IPS DF 6.9 (cell line): ENCODE measurements at regions not wholly inside any gene's neighbourhood (a gene's known extent, or its start where the extent isn't known, plus 50 kb on each side); places are given as distances from the start of the nearest gene placed in this dataset.

ENCODE experiments used
- DNase-seq: peaks from one replicate; pipeline ENCODE4 v3.0.0-alpha.2; 2013; ENCODE audit warnings: low read depth, low spot score
- H3K27ac ChIP-seq: one replicate; pipeline ENCODE4 v1.5.1; 2013; ENCODE audit warnings: low read length, control low read depth
- H3K27me3 ChIP-seq: 2 replicates; pipeline ENCODE4 v1.6.1; 2013; ENCODE audit warnings: mild to moderate bottlenecking, low read length; ENCODE audit not compliant: control insufficient read depth, insufficient read depth
- H3K36me3 ChIP-seq: 2 replicates; pipeline ENCODE4 v1.6.1; 2013; ENCODE audit warnings: low read length; ENCODE audit not compliant: control insufficient read depth, insufficient read depth
- H3K4me1 ChIP-seq: 2 replicates; pipeline ENCODE4 v1.6.1; 2013; ENCODE audit warnings: low read length; ENCODE audit not compliant: control insufficient read depth, insufficient read depth
- H3K4me3 ChIP-seq: 2 replicates; pipeline ENCODE4 v1.5.1; 2013; ENCODE audit warnings: mild to moderate bottlenecking, low read length
- H3K9me3 ChIP-seq: 2 replicates; pipeline ENCODE4 v1.6.1; 2013; ENCODE audit warnings: low read length, inconsistent platforms; ENCODE audit not compliant: control insufficient read depth, insufficient read depth
- WGBS: extraction: QIAGEN DNeasy Blood & Tissue Kit; methylation state at CpG from one replicate; pipeline ENCODE4 v1.1.7; 2013; ENCODE audit warnings: mixed read lengths, missing lambda C conversion rate; ENCODE audit not compliant: insufficient read length, insufficient coverage; 5-methylcytosine and 5-hydroxymethylcytosine counted together

GRCh38 chr2:133936601-133937000, 317.3 kb upstream of the MGAT5 start:
- Histone ChIP-seq H3K4me3 (no peak overlapping the region), H3K9me3 (no peaks in the 10 kb centered on the region), H3K27me3 (no peaks in the 10 kb centered on the region), H3K36me3 (no peaks in the 10 kb centered on the region), H3K4me1 (peaks cover 2% of the 10 kb centered on the region; the same call in 1 of the 2 replicates), H3K27ac (no peak overlapping the region)
- WGBS, result no CpG with 5 or more reads among the region's 4 CpGs
- DNase-seq, result no peak

- H3K9me3 ChIP-seq, result no peaks in the 10 kb centered on the region
- no peak overlapping the region for H3K27ac ChIP-seq
- no peak overlapping the region for H3K4me3 ChIP-seq
- DNase-seq, result no peak
- WGBS, result no CpG with 5 or more reads among the region's 7 CpGs
- no peaks in the 10 kb centered on the region for H3K36me3 ChIP-seq
- H3K27me3 ChIP-seq, result no peaks in the 10 kb centered on the region
- peaks cover 2% of the 10 kb centered on the region; the same call in 1 of the 2 replicates for H3K4me1 ChIP-seq
Measured at GRCh38 chr2:133937669-133938068, 316.2 kb upstream of the MGAT5 start.

GRCh38 chr2:133940134-133940533, 313.7 kb upstream of the MGAT5 start:
- no peaks in the 10 kb centered on the region for H3K9me3 ChIP-seq
- DNase-seq, result no peak
- H3K4me1 ChIP-seq, result peaks cover 2% of the 10 kb centered on the region; the same call in 1 of the 2 replicates
- H3K36me3 ChIP-seq, result no peaks in the 10 kb centered on the region
- no peak overlapping the region for H3K4me3 ChIP-seq
- no peaks in the 10 kb centered on the region for H3K27me3 ChIP-seq
- no peak overlapping the region for H3K27ac ChIP-seq

GRCh38 chr2:133941666-133942065, 312.2 kb upstream of the MGAT5 start:
- Histone ChIP-seq H3K27me3 (no peaks in the 10 kb centered on the region), H3K4me1 (peaks cover 2% of the 10 kb centered on the region; the same call in 1 of the 2 replicates), H3K36me3 (no peaks in the 10 kb centered on the region), H3K27ac (no peak overlapping the region), H3K9me3 (no peaks in the 10 kb centered on the region), H3K4me3 (no peak overlapping the region)
- DNase-seq, result no peak
- no CpG with 5 or more reads among the region's 2 CpGs for WGBS

- Histone ChIP-seq H3K27ac (no peak overlapping the region), H3K36me3 (no peaks in the 10 kb centered on the region), H3K4me3 (no peak overlapping the region), H3K27me3 (no peaks in the 10 kb centered on the region), H3K9me3 (no peaks in the 10 kb centered on the region), H3K4me1 (peaks cover 2% of the 10 kb centered on the region; the same call in 1 of the 2 replicates)
- DNase-seq, result no peak
- WGBS, result no CpG with 5 or more reads among the region's 1 CpG
Measured at GRCh38 chr2:133942398-133942797, 311.5 kb upstream of the MGAT5 start.

GRCh38 chr2:133943108-133943507, 310.8 kb upstream of the MGAT5 start:
- Histone ChIP-seq H3K36me3 (no peaks in the 10 kb centered on the region), H3K27me3 (no peaks in the 10 kb centered on the region), H3K27ac (no peak overlapping the region), H3K9me3 (no peaks in the 10 kb centered on the region), H3K4me3 (no peak overlapping the region), H3K4me1 (peaks cover 2% of the 10 kb centered on the region; the same call in 1 of the 2 replicates)
- DNase-seq, result no peak
- WGBS, result no CpG with 5 or more reads among the region's 5 CpGs

GRCh38 chr2:133945089-133945488, 308.8 kb upstream of the MGAT5 start:
- Histone ChIP-seq H3K27ac (no peak overlapping the region), H3K4me3 (no peak overlapping the region), H3K9me3 (no peaks in the 10 kb centered on the region), H3K4me1 (peaks cover under 1% of the 10 kb centered on the region; the same call in 1 of the 2 replicates), H3K36me3 (no peaks in the 10 kb centered on the region), H3K27me3 (no peaks in the 10 kb centered on the region)
- DNase-seq, result no peak
- WGBS, result no CpG with 5 or more reads among the region's 3 CpGs

- no peaks in the 10 kb centered on the region for H3K9me3 ChIP-seq
- H3K4me3 ChIP-seq, result no peak overlapping the region
- WGBS, result no CpG with 5 or more reads among the region's 1 CpG
- no peak for DNase-seq
- no peaks in the 10 kb centered on the region for H3K36me3 ChIP-seq
- H3K4me1 ChIP-seq, result no peaks in the 10 kb centered on the region
- no peak overlapping the region for H3K27ac ChIP-seq
- H3K27me3 ChIP-seq, result no peaks in the 10 kb centered on the region
Measured at GRCh38 chr2:133947057-133947456, 306.8 kb upstream of the MGAT5 start.

GRCh38 chr2:133948610-133949290, 305.1 kb upstream of the MGAT5 start:
- no peak overlapping the region for H3K4me3 ChIP-seq
- H3K36me3 ChIP-seq, result no peaks in the 10 kb centered on the region
- H3K9me3 ChIP-seq, result no peaks in the 10 kb centered on the region
- no peak overlapping the region for H3K27ac ChIP-seq
- WGBS, result no CpG with 5 or more reads among the region's 2 CpGs
- no peaks in the 10 kb centered on the region for H3K27me3 ChIP-seq
- DNase-seq, result no peak
- H3K4me1 ChIP-seq, result no peaks in the 10 kb centered on the region

- H3K36me3 ChIP-seq, result no peaks in the 10 kb centered on the region
- H3K4me1 ChIP-seq, result no peaks in the 10 kb centered on the region
- no CpG with 5 or more reads among the region's 3 CpGs for WGBS
- H3K27me3 ChIP-seq, result no peaks in the 10 kb centered on the region
- no peak for DNase-seq
- H3K4me3 ChIP-seq, result no peak overlapping the region
- no peaks in the 10 kb centered on the region for H3K9me3 ChIP-seq
- H3K27ac ChIP-seq, result no peak overlapping the region
Measured at GRCh38 chr2:133949595-133949994, 304.3 kb upstream of the MGAT5 start.

- no peaks in the 10 kb centered on the region for H3K4me1 ChIP-seq
- no peak overlapping the region for H3K27ac ChIP-seq
- H3K9me3 ChIP-seq, result no peaks in the 10 kb centered on the region
- H3K27me3 ChIP-seq, result no peaks in the 10 kb centered on the region
- H3K4me3 ChIP-seq, result no peak overlapping the region; the same call in 1 of the 2 replicates
- H3K36me3 ChIP-seq, result no peaks in the 10 kb centered on the region
- no CpG with 5 or more reads among the region's 1 CpG for WGBS
- no peak for DNase-seq
Measured at GRCh38 chr2:133951209-133951608, 302.7 kb upstream of the MGAT5 start.
